HG03439 (cell line): ENCODE measurements at regions not wholly inside any gene's neighbourhood (a gene's known extent, or its start where the extent isn't known, plus 50 kb on each side); places are given as distances from the start of the nearest gene placed in this dataset.

Source experiments
- ATAC-seq: cut with Tn5 transposase; IDR thresholded peaks from one replicate; pipeline ENCODE4 v1.9.1; 2021; ENCODE audit warnings: mild to moderate bottlenecking, moderate library complexity; ENCODE audit not compliant: unreplicated experiment

GRCh38 chr2:49515996-49516782, 361.9 kb upstream of the FSHR start:
- no peak for ATAC-seq

- ATAC-seq = no peak
Observed at GRCh38 chr2:49514201-49514600, 359.9 kb upstream of the FSHR start.

- ATAC-seq = peak; percentile 75
Observed at GRCh38 chr2:49490710-49491109, 336.4 kb upstream of the FSHR start.

GRCh38 chr2:49487139-49487538, 332.8 kb upstream of the FSHR start:
- no peak for ATAC-seq

- ATAC-seq = no peak
Observed at GRCh38 chr2:49480520-49480919, 326.2 kb upstream of the FSHR start.

- no peak for ATAC-seq
Observed at GRCh38 chr2:49465157-49465831, 311.0 kb upstream of the FSHR start.

- ATAC-seq = no peak
Observed at GRCh38 chr2:49459314-49459993, 305.1 kb upstream of the FSHR start.

GRCh38 chr2:49444005-49444404, 289.7 kb upstream of the FSHR start:
- no peak for ATAC-seq

GRCh38 chr2:49426996-49427395, 272.7 kb upstream of the FSHR start:
- ATAC-seq = no peak

GRCh38 chr2:49416252-49416651, 261.9 kb upstream of the FSHR start:
- ATAC-seq = no peak

GRCh38 chr2:49404108-49404507, 249.8 kb upstream of the FSHR start:
- no peak for ATAC-seq

- ATAC-seq = no peak
Observed at GRCh38 chr2:49403637-49404036, 249.3 kb upstream of the FSHR start.

GRCh38 chr2:49379406-49379805, 225.1 kb upstream of the FSHR start:
- ATAC-seq = no peak

GRCh38 chr2:49371128-49371701, 216.9 kb upstream of the FSHR start:
- no peak for ATAC-seq

- ATAC-seq = no peak
Observed at GRCh38 chr2:49369650-49370049, 215.3 kb upstream of the FSHR start.

GRCh38 chr2:49369101-49369500, 214.8 kb upstream of the FSHR start:
- no peak for ATAC-seq

- no peak for ATAC-seq
Observed at GRCh38 chr2:49367003-49367402, 212.7 kb upstream of the FSHR start.

- ATAC-seq = no peak
Observed at GRCh38 chr2:49360407-49360767, 206.1 kb upstream of the FSHR start.

- ATAC-seq = no peak
Observed at GRCh38 chr2:49359721-49360406, 205.5 kb upstream of the FSHR start.

GRCh38 chr2:49355611-49356010, 201.3 kb upstream of the FSHR start:
- ATAC-seq = no peak

GRCh38 chr2:49351560-49351959, 197.2 kb upstream of the FSHR start:
- no peak for ATAC-seq
